C4-2B (cell line): ENCODE measurements at regions not wholly inside any gene's neighbourhood (a gene's known extent, or its start where the extent isn't known, plus 50 kb on each side); places are given as distances from the start of the nearest gene placed in this dataset.

Experiments
- H3K27ac ChIP-seq: fragments of 450-650 bp; 2 replicates; pipeline ENCODE4 v1.5.1; 2017
- ZFX ChIP-seq: fragments of 450-650 bp; IDR thresholded peaks from 2 replicates; pipeline ENCODE4 v1.6.1; 2017
- TF ChIP-seq, protein P1 (sequence below): fragments of 450-650 bp; conservative IDR thresholded peaks from 2 replicates; pipeline ENCODE4 v1.5.1; 2017; ENCODE audit warnings: mild to moderate bottlenecking

GRCh38 chr11:41943656-41944055, 484.2 kb upstream of the LRRC4C start:
- no peak for TF ChIP-seq ZFX
- TF ChIP-seq, protein P1, sequence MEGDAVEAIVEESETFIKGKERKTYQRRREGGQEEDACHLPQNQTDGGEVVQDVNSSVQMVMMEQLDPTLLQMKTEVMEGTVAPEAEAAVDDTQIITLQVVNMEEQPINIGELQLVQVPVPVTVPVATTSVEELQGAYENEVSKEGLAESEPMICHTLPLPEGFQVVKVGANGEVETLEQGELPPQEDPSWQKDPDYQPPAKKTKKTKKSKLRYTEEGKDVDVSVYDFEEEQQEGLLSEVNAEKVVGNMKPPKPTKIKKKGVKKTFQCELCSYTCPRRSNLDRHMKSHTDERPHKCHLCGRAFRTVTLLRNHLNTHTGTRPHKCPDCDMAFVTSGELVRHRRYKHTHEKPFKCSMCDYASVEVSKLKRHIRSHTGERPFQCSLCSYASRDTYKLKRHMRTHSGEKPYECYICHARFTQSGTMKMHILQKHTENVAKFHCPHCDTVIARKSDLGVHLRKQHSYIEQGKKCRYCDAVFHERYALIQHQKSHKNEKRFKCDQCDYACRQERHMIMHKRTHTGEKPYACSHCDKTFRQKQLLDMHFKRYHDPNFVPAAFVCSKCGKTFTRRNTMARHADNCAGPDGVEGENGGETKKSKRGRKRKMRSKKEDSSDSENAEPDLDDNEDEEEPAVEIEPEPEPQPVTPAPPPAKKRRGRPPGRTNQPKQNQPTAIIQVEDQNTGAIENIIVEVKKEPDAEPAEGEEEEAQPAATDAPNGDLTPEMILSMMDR: no peak
- H3K27ac ChIP-seq: no peak overlapping the region

GRCh38 chr11:41947392-41947791, 487.9 kb upstream of the LRRC4C start:
- no peak overlapping the region for H3K27ac ChIP-seq
- no peak for TF ChIP-seq ZFX
- TF ChIP-seq, protein P1: no peak

GRCh38 chr11:41950470-41951143, 491.2 kb upstream of the LRRC4C start:
- H3K27ac ChIP-seq: no peak overlapping the region
- TF ChIP-seq, protein P1: no peak
- no peak for TF ChIP-seq ZFX

DNA sequence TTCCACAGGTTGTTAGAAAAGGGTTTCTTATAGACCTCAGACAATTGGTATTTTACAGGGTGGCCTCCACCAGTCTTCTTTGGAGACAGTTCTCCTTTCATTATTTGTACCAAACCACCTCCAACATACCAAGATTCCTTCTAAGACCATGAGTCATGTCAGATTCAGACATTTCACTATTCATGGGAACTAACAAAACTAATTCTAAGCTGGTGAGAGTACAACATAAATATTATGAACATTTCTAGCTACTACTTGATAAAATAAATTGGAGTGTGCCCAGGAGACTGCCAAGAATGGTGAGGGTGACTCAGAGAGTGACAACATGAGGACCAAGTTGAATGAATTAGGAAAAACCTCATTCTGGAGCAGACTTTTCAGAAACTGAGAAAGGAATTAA, 494.6 kb upstream of the LRRC4C start:
- TF ChIP-seq, protein P1: no peak
- TF ChIP-seq ZFX: no peak
- H3K27ac ChIP-seq: no peak overlapping the region

GRCh38 chr11:41955066-41955465, 495.6 kb upstream of the LRRC4C start:
- TF ChIP-seq ZFX: no peak
- TF ChIP-seq, protein P1: no peak
- H3K27ac ChIP-seq: no peak overlapping the region

DNA sequence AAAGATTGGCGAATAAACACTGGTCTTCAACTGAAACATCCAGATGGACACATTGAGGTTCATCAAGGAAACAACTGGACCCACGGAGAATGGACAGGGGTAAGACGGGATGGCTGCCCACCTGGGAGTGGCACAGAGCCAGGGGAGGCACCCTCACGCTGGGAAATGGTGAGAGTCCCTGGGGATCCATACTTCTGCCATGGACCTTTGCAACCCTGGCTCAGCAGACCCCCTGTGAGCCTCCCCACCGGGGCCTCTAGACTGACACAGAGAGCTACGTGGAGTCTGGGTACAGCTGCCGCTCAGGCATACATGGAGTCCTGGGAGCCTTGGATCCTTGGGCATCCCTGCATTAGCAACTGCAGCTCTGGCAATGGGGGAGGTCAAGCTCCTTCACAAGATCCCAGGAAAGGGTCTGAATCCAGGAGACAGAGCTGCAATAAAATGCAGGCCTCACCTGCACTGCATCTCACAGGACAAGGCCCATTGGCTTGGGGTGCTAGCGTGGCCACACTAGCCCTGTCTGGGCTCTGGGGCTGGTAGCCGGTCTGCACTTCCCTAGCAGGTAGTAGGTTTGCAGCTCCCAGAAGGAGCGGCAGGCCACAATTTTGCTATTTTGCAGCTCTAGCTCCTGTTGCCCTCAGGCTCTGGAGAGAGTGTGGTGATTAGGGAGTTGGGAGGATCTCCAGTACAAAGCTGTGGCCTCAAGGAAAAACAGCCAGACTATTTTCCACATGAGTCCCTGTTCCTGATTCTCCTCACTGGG, 496.4 kb upstream of the LRRC4C start:
- no peak for TF ChIP-seq ZFX
- TF ChIP-seq, protein P1: no peak

GRCh38 chr11:41963406-41963805, 504.0 kb upstream of the LRRC4C start:
- no peak overlapping the region for H3K27ac ChIP-seq

More for the DNA sequence above, 496.4 kb upstream of the LRRC4C start:
- H3K27ac ChIP-seq: no peak overlapping the region; the same call in 1 of the 2 replicates

More at GRCh38 chr11:41963406-41963805, 504.0 kb upstream of the LRRC4C start:
- TF ChIP-seq, protein P1: no peak
- no peak for TF ChIP-seq ZFX
